HL-60 (cell line): ENCODE measurements at regions not wholly inside any gene's neighbourhood (a gene's known extent, or its start where the extent isn't known, plus 50 kb on each side); places are given as distances from the start of the nearest gene placed in this dataset.

ENCODE experiments used
- GABPA ChIP-seq: IDR thresholded peaks from 2 replicates; pipeline ENCODE4 v1.6.1; 2012; ENCODE audit warnings: low read depth
- POLR2AphosphoS5 ChIP-seq: IDR thresholded peaks from 2 replicates; pipeline ENCODE4 v1.6.1; 2012; ENCODE audit warnings: low read depth
- SPI1 ChIP-seq: IDR thresholded peaks from 2 replicates; pipeline ENCODE4 v1.6.1; 2012; ENCODE audit warnings: low read depth, mild to moderate bottlenecking, borderline replicate concordance
- TF ChIP-seq, protein P1 (sequence below): IDR thresholded peaks from one replicate; pipeline ENCODE4 v1.5.1; 2011; ENCODE audit warnings: low read length, control low read depth, inconsistent platforms; ENCODE audit not compliant: insufficient read depth

- TF ChIP-seq SPI1 (no peak), POLR2AphosphoS5 (no peak), GABPA (no peak)
- TF ChIP-seq, protein P1, sequence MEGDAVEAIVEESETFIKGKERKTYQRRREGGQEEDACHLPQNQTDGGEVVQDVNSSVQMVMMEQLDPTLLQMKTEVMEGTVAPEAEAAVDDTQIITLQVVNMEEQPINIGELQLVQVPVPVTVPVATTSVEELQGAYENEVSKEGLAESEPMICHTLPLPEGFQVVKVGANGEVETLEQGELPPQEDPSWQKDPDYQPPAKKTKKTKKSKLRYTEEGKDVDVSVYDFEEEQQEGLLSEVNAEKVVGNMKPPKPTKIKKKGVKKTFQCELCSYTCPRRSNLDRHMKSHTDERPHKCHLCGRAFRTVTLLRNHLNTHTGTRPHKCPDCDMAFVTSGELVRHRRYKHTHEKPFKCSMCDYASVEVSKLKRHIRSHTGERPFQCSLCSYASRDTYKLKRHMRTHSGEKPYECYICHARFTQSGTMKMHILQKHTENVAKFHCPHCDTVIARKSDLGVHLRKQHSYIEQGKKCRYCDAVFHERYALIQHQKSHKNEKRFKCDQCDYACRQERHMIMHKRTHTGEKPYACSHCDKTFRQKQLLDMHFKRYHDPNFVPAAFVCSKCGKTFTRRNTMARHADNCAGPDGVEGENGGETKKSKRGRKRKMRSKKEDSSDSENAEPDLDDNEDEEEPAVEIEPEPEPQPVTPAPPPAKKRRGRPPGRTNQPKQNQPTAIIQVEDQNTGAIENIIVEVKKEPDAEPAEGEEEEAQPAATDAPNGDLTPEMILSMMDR = no peak
These were observed 739.3 kb downstream of the COL12A1 start for GRCh38 chr6:74466572-74466971.
